CD14-positive monocyte (primary cell): ENCODE measurements at regions not wholly inside any gene's neighbourhood (a gene's known extent, or its start where the extent isn't known, plus 50 kb on each side); places are given as distances from the start of the nearest gene placed in this dataset.
A peak's percentile ranks its signal among the peaks of the same experiment; 100 is the strongest.

Source experiments
- DNase-seq, 3 donors: peaks; one replicate each; pipeline ENCODE4 v3.0.0-alpha.2; 2011 to 2022
- H2AFZ ChIP-seq: 2 replicates; pipeline ENCODE4 v1.6.0; 2012; ENCODE audit warnings: mild to moderate bottlenecking, low read depth, low read length, inconsistent platforms; ENCODE audit not compliant: insufficient read depth, poor library complexity, severe bottlenecking
- H3K27ac ChIP-seq, 2 donors: 1 replicate in 1 of 2; 2 replicates in 1 of 2; pipeline ENCODE4 v1.5.1; 2012 to 2013; ENCODE audit warnings: low read length in 2 of 2, control low read depth in 1 of 2, inconsistent platforms in 1 of 2, low read depth in 1 of 2, mild to moderate bottlenecking in 1 of 2
- H3K27me3 ChIP-seq, 2 donors: one replicate each; pipeline versions ENCODE4 v1.6.0 to v1.6.1; 2011 to 2013; ENCODE audit warnings: low read length in 2 of 2; ENCODE audit not compliant: control insufficient read depth in 2 of 2, insufficient read depth in 2 of 2
- H3K36me3 ChIP-seq, 2 donors: replicated peaks in 1 of 2; 1 replicate in 1 of 2; 2 replicates in 1 of 2; pipeline versions ENCODE4 v1.5.1 to v1.6.1; 2012 to 2013; ENCODE audit warnings: low read length in 2 of 2, control low read depth in 1 of 2, inconsistent platforms in 1 of 2, mild to moderate bottlenecking in 1 of 2; ENCODE audit not compliant: insufficient read depth in 2 of 2, control insufficient read depth in 1 of 2
- H3K4me1 ChIP-seq, 2 donors: 1 replicate in 1 of 2; 2 replicates in 1 of 2; pipeline versions ENCODE4 v1.5.1 to v1.6.1; 2012 to 2013; ENCODE audit warnings: low read length in 2 of 2, control low read depth in 1 of 2, inconsistent platforms in 1 of 2, mild to moderate bottlenecking in 1 of 2, moderate library complexity in 1 of 2; ENCODE audit not compliant: insufficient read depth in 2 of 2, control insufficient read depth in 1 of 2
- H3K4me2 ChIP-seq: replicated peaks from 2 replicates; pipeline ENCODE3; 2012; ENCODE audit warnings: low read length, moderate library complexity, mild to moderate bottlenecking; ENCODE audit not compliant: poor library complexity, severe bottlenecking; ENCODE audit errors: extremely low read depth
- H3K4me3 ChIP-seq, 3 experiments: fragments of 200-600 bp in 1 of 3; sonication (generic) in 1 of 3; replicated peaks in 1 of 3; 1 replicate in 2 of 3; 2 replicates in 1 of 3; pipeline ENCODE4 v1.5.1; 2011 to 2013; ENCODE audit warnings: low read length in 3 of 3, mild to moderate bottlenecking in 3 of 3, control low read depth in 2 of 3, low read depth in 2 of 3, inconsistent platforms in 1 of 3, moderate library complexity in 1 of 3
- H3K79me2 ChIP-seq: 2 replicates; pipeline ENCODE4 v1.6.0; 2012; ENCODE audit warnings: mild to moderate bottlenecking, control low read depth, inconsistent platforms, low read length, moderate library complexity; ENCODE audit not compliant: insufficient read depth
- H3K9ac ChIP-seq: 2 replicates; pipeline ENCODE4 v1.6.0; 2017; ENCODE audit warnings: low read length, mild to moderate bottlenecking; ENCODE audit not compliant: insufficient read depth, poor library complexity, severe bottlenecking
- H3K9me3 ChIP-seq, 2 donors: replicated peaks in 1 of 2; 1 replicate in 1 of 2; 2 replicates in 1 of 2; pipeline versions ENCODE4 v1.5.1 to v1.6.1; 2012 to 2013; ENCODE audit warnings: low read length in 2 of 2, control low read depth in 1 of 2; ENCODE audit not compliant: control insufficient read depth in 1 of 2, insufficient read depth in 1 of 2
- H4K20me1 ChIP-seq: 2 replicates; pipeline ENCODE4 v1.6.0; 2012; ENCODE audit warnings: mild to moderate bottlenecking, low read length, control low read depth, moderate library complexity; ENCODE audit not compliant: insufficient read depth
- H3K27ac Mint-ChIP-seq, 7 donors: one replicate each; pipeline ENCODE4 v1.8.0; 2020; ENCODE audit warnings: mild to moderate bottlenecking in 7 of 7, mixed read lengths in 7 of 7, moderate library complexity in 6 of 7, inconsistent platforms in 2 of 7
- H3K27me3 Mint-ChIP-seq, 3 donors: one replicate each; pipeline ENCODE4 v1.8.0; 2021 to 2022; ENCODE audit warnings: low read depth in 3 of 3, mild to moderate bottlenecking in 3 of 3, mixed read lengths in 3 of 3, moderate library complexity in 3 of 3, inconsistent platforms in 1 of 3
- H3K36me3 Mint-ChIP-seq, 2 donors: one replicate each; pipeline ENCODE4 v1.8.0; 2020; ENCODE audit warnings: mixed read lengths in 2 of 2, inconsistent platforms in 1 of 2, mild to moderate bottlenecking in 1 of 2
- H3K4me1 Mint-ChIP-seq: one replicate; pipeline ENCODE4 v1.8.0; 2020; ENCODE audit warnings: mild to moderate bottlenecking, mixed read lengths
- H3K4me3 Mint-ChIP-seq, 2 donors: one replicate each; pipeline ENCODE4 v1.8.0; 2020; ENCODE audit warnings: mild to moderate bottlenecking in 2 of 2, mixed read lengths in 2 of 2, moderate library complexity in 1 of 2
- H3K9me3 Mint-ChIP-seq, 7 donors: one replicate each; pipeline ENCODE4 v1.8.0; 2020 to 2022; ENCODE audit warnings: mixed read lengths in 7 of 7, mild to moderate bottlenecking in 6 of 7, moderate library complexity in 6 of 7, inconsistent platforms in 2 of 7
- whole genome bisulfite sequencing: methylation state at CpG from one replicate; pipeline ENCODE4 v1.1.5; 2013; ENCODE audit warnings: missing lambda C conversion rate; ENCODE audit not compliant: insufficient coverage; 5-methylcytosine and 5-hydroxymethylcytosine counted together
- intact Hi-C, 2 donors: fragments of 100-400 bp; cut with micrococcal nuclease; formaldehyde crosslinking; loops; one replicate each; pipeline versions ENCODE4 v1.15.0 to v1.15.1; 2023
- TF ChIP-seq, protein P1 (sequence below): fragments of 200-600 bp; IDR thresholded peaks from one replicate; pipeline ENCODE4 v1.8.0; 2022; ENCODE audit warnings: antibody characterized with exemption, mild to moderate bottlenecking

DNA sequence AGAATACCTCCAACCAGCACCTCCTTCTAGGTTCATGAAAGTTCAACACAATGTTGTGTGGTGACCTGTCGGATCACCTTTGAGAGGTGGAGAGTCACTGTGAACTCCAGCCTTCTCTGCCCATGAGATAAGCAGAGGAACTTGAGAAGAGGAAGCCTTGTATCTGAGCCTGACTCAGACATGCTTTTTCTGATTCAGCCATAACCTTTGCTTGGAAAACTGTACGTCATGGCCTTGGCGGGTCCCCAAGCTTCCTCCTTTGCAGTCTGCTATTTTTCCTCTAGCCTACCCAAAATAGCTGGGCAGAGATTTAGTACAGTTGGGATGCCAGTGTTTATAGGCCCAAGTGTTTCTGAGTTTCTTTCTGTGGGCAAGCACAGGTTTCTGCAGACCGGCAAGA is 274.7 kb downstream of the CETN3 start:
- H3K4me3 ChIP-seq = no peak overlapping the region
- intact Hi-C loops = no loop called here
- Mint-ChIP-seq H3K27me3 (peaks cover 0 to 2% (median 0%) of the 10 kb centered on the region in 3 donors), H3K36me3 (no peaks in the 10 kb centered on the region), H3K9me3 (peaks cover 0 to 5% (median 2%) of the 10 kb centered on the region in 7 donors), H3K27ac (peak overlapping the region in 2 of 7 donors; percentile 18 to 27), H3K4me1 (peaks cover 14% of the 10 kb centered on the region), H3K4me3 (no peak overlapping the region)
- H3K4me1 ChIP-seq = no peaks in the 10 kb centered on the region
- H3K4me2 ChIP-seq = no peak overlapping the region
- no peaks in the 10 kb centered on the region for H3K27me3 ChIP-seq
- WGBS = 88% methylated on average over 1 of the region's 4 CpGs
- TF ChIP-seq, protein P1, sequence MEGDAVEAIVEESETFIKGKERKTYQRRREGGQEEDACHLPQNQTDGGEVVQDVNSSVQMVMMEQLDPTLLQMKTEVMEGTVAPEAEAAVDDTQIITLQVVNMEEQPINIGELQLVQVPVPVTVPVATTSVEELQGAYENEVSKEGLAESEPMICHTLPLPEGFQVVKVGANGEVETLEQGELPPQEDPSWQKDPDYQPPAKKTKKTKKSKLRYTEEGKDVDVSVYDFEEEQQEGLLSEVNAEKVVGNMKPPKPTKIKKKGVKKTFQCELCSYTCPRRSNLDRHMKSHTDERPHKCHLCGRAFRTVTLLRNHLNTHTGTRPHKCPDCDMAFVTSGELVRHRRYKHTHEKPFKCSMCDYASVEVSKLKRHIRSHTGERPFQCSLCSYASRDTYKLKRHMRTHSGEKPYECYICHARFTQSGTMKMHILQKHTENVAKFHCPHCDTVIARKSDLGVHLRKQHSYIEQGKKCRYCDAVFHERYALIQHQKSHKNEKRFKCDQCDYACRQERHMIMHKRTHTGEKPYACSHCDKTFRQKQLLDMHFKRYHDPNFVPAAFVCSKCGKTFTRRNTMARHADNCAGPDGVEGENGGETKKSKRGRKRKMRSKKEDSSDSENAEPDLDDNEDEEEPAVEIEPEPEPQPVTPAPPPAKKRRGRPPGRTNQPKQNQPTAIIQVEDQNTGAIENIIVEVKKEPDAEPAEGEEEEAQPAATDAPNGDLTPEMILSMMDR = no peak
- no peaks in the 10 kb centered on the region for H3K79me2 ChIP-seq
- no peaks in the 10 kb centered on the region for H3K9me3 ChIP-seq
- H2AFZ ChIP-seq = no peak overlapping the region
- peak; percentile 7 to 49 (median 12) for DNase-seq
- H3K9ac ChIP-seq = no peak overlapping the region
- no peaks in the 10 kb centered on the region for H3K36me3 ChIP-seq
- no peak overlapping the region for H3K27ac ChIP-seq
- no peaks in the 10 kb centered on the region for H4K20me1 ChIP-seq

DNA sequence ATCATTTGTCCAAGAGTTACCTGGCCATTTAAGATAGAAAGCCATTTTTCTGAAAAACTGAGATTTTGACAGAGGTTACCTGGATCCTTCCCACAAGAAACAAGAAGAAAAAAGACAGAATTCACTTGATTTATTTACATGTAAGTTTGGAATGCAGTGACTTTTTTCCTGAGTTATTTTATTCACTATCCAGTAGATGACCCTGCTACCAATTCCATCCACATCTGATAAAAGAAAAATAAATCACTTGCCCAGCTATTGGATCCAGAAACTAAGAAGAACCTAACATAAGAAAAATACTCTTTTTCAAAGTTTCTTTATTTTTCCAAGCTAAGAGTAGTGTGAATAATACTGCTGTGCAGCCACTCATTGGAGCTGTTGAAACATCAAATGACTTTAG is 275.2 kb downstream of the CETN3 start:
- Mint-ChIP-seq H3K36me3 (no peaks in the 10 kb centered on the region), H3K4me3 (no peak overlapping the region), H3K27me3 (peaks cover 0 to 2% (median 0%) of the 10 kb centered on the region in 3 donors), H3K4me1 (peaks cover 14% of the 10 kb centered on the region), H3K9me3 (peaks cover 0 to 5% (median 2%) of the 10 kb centered on the region in 7 donors), H3K27ac (no peak overlapping the region)
- Histone ChIP-seq H4K20me1 (no peaks in the 10 kb centered on the region), H3K4me3 (no peak overlapping the region), H3K4me1 (no peaks in the 10 kb centered on the region), H3K27me3 (no peaks in the 10 kb centered on the region), H3K4me2 (no peak overlapping the region), H3K27ac (no peak overlapping the region), H2AFZ (no peak overlapping the region), H3K9ac (no peak overlapping the region), H3K36me3 (no peaks in the 10 kb centered on the region), H3K79me2 (no peaks in the 10 kb centered on the region), H3K9me3 (no peaks in the 10 kb centered on the region)
- intact Hi-C loops = no loop called here
- no peak for DNase-seq
- TF ChIP-seq, protein P1 = no peak
